ENCODE measurements at regions not wholly inside any gene's neighbourhood (a gene's known extent, or its start where the extent isn't known, plus 50 kb on each side); places are given as distances from the start of the nearest gene placed in this dataset.

GRCh38 chr14:96734076-96734622 is 63.0 kb upstream of the VRK1 start:
- Histone ChIP-seq H3K9me3 (ENCODE audit: control insufficient read depth in 4 of 4, low read length in 3 of 4) (no peaks in the 10 kb centered on the region), H3K27me3 (ENCODE audit: control insufficient read depth in 4 of 4, insufficient read depth in 4 of 4, low read length in 3 of 4) (peaks cover 2 to 8% (median 3%) of the 10 kb centered on the region in 4 donors), H3K9ac (ENCODE audit: low read depth in 1 of 2, low read length in 2 of 2) (no peak overlapping the region), H3K36me3 (ENCODE audit: control insufficient read depth in 4 of 4, insufficient read depth in 3 of 4, low read depth in 1 of 4, low read length in 3 of 4) (no peaks in the 10 kb centered on the region), H3K27ac (ENCODE audit: low read depth in 1 of 2, low read length in 2 of 2) (no peak overlapping the region), H3K4me3 (ENCODE audit: low read depth in 1 of 3, low read length in 3 of 3) (no peak overlapping the region), H3K4me1 (ENCODE audit: control insufficient read depth in 4 of 4, insufficient read depth in 4 of 4, low read length in 3 of 4) (peaks cover 0 to under 1% (median 0%) of the 10 kb centered on the region in 4 donors)
- 62% methylated on average over 7 of the region's 7 CpGs for WGBS
- no peak for DNase-seq (ENCODE audit: low spot score)
- TF ChIP-seq ZBTB33 (IDR thresholded peaks at IDR 0.05), result no peak

DNA sequence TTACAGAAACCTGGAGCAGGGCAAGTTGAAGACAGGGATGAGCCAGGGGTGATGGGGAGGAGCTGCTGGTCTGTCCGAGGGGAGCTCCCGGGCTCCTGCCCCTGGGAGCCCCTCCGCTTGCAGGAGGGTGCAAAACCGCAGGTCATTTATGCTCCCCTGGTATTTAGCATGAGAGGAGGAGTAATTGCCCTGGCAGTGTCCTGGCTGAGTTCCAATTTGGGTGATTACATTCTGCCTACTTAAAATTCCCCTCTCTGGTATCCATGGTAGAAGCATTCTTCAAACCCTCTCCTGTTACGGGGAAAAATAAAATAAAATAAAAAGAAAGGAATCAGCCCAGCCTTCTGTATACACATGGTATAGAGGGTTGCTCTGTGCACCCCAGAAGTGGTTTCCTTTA is 61.7 kb upstream of the VRK1 start:
- 79% methylated on average over 5 of the region's 5 CpGs for WGBS
- TF ChIP-seq RAD21 (IDR thresholded peaks at IDR 0.05), result no peak
- TF ChIP-seq RXRA (IDR thresholded peaks at IDR 0.05), result no peak
- TF ChIP-seq HNF4G (IDR thresholded peaks at IDR 0.05), result no peak
- TF ChIP-seq FOXA1 (IDR thresholded peaks at IDR 0.05), result no peak
- TF ChIP-seq REST (IDR thresholded peaks at IDR 0.05), result no peak
- TF ChIP-seq EGR1 (IDR thresholded peaks at IDR 0.05; ENCODE audit: low read depth in 2 of 2), result no peak
- no peak for TF ChIP-seq ZBTB33 (IDR thresholded peaks at IDR 0.05)
- TF ChIP-seq, protein P1, sequence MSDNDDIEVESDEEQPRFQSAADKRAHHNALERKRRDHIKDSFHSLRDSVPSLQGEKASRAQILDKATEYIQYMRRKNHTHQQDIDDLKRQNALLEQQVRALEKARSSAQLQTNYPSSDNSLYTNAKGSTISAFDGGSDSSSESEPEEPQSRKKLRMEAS (IDR thresholded peaks at IDR 0.05), result no peak
- TF ChIP-seq, protein P2, sequence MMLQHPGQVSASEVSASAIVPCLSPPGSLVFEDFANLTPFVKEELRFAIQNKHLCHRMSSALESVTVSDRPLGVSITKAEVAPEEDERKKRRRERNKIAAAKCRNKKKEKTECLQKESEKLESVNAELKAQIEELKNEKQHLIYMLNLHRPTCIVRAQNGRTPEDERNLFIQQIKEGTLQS (IDR thresholded peaks at IDR 0.05), result no peak
- no peak for TF ChIP-seq TAF1 (conservative IDR thresholded peaks at IDR 0.05)
- TF ChIP-seq HNF4A (conservative IDR thresholded peaks at IDR 0.05), result no peak
- TF ChIP-seq GABPA (IDR thresholded peaks at IDR 0.05 in 1 of 2, conservative IDR thresholded peaks at IDR 0.05 in 1 of 2), result no peak
- no peak for TF ChIP-seq YY1 (IDR thresholded peaks at IDR 0.05)
- TF ChIP-seq FOXA2 (IDR thresholded peaks at IDR 0.05), result no peak
- no peak for TF ChIP-seq SP1 (IDR thresholded peaks at IDR 0.05)
- no peak for TF ChIP-seq JUND (IDR thresholded peaks at IDR 0.05)
- TF ChIP-seq NR2F2 (IDR thresholded peaks at IDR 0.05), result no peak
- H3K4me3 ChIP-seq (ENCODE audit: low read depth in 1 of 3, low read length in 3 of 3), result no peak overlapping the region
- DNase-seq (ENCODE audit: low spot score), result no peak
- peaks cover 2 to 8% (median 2%) of the 10 kb centered on the region in 4 donors for H3K27me3 ChIP-seq (ENCODE audit: control insufficient read depth in 4 of 4, insufficient read depth in 4 of 4, low read length in 3 of 4)
- H3K4me1 ChIP-seq (ENCODE audit: control insufficient read depth in 4 of 4, insufficient read depth in 4 of 4, low read length in 3 of 4), result peaks cover 0 to 2% (median 1%) of the 10 kb centered on the region in 4 donors
- H3K36me3 ChIP-seq (ENCODE audit: control insufficient read depth in 4 of 4, insufficient read depth in 3 of 4, low read depth in 1 of 4, low read length in 3 of 4), result no peaks in the 10 kb centered on the region
- no peaks in the 10 kb centered on the region for H3K9me3 ChIP-seq (ENCODE audit: control insufficient read depth in 4 of 4, low read length in 3 of 4)
- no peak overlapping the region for H3K9ac ChIP-seq (ENCODE audit: low read depth in 1 of 2, low read length in 2 of 2)
- no peak overlapping the region for H3K27ac ChIP-seq (ENCODE audit: low read depth in 1 of 2, low read length in 2 of 2)
